VCaP (cell line): ENCODE measurements at regions not wholly inside any gene's neighbourhood (a gene's known extent, or its start where the extent isn't known, plus 50 kb on each side); places are given as distances from the start of the nearest gene placed in this dataset.

Source experiments
- H3K27ac ChIP-seq: fragments of 450-650 bp; 2 replicates; pipeline ENCODE4 v1.5.1; 2017
- CTCF ChIP-seq: fragments of 450-650 bp; conservative IDR thresholded peaks from 2 replicates; pipeline ENCODE4 v1.5.1; 2017; ENCODE audit warnings: mild to moderate bottlenecking, moderate library complexity

- H3K27ac ChIP-seq: no peak overlapping the region
- no peak for TF ChIP-seq CTCF
These were observed 379.2 kb upstream of the OR4E1 start for GRCh38 chr14:22052795-22053194.

DNA sequence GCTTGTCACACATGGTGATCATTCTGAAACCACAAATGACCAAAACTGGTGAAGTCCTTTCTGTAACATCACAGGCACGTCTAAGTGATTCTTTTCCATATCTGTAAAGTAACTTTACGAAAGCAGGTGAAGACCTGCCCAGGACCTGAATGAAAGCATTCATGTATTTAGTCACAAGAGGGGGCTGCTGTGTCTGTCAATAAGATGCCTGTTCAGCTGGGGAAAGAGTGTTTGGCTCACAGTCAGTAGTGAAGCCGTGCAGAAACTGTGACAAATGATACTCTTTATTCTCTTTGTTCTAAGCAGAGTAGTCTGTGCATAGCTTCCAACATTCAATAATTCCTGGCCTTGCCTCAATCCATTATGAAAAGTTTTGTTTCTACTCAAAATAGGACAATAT lies 373.5 kb upstream of the OR4E1 start:
- no peak overlapping the region for H3K27ac ChIP-seq
- peak; percentile 80 for TF ChIP-seq CTCF

- TF ChIP-seq CTCF: no peak
- H3K27ac ChIP-seq: no peak overlapping the region
These were observed 372.4 kb upstream of the OR4E1 start for GRCh38 chr14:22046063-22046462.

GRCh38 chr14:22044193-22044592 lies 370.6 kb upstream of the OR4E1 start:
- no peak overlapping the region for H3K27ac ChIP-seq
- TF ChIP-seq CTCF: no peak

DNA sequence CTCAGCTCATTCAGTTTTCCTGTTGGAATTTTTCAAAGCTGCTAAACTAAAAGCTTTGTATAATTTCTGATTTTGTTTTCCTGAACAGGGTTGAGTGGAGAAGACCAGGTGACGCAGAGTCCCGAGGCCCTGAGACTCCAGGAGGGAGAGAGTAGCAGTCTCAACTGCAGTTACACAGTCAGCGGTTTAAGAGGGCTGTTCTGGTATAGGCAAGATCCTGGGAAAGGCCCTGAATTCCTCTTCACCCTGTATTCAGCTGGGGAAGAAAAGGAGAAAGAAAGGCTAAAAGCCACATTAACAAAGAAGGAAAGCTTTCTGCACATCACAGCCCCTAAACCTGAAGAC lies 367.1 kb upstream of the OR4E1 start:
- TF ChIP-seq CTCF: no peak
- H3K27ac ChIP-seq: no peak overlapping the region

- peak; percentile 80 for TF ChIP-seq CTCF
- H3K27ac ChIP-seq: no peak overlapping the region
These were observed 366.5 kb upstream of the OR4E1 start for GRCh38 chr14:22039938-22040780.

GRCh38 chr14:22036541-22037239 lies 363.1 kb upstream of the OR4E1 start:
- TF ChIP-seq CTCF: no peak

More at GRCh38 chr14:22036541-22037239, 363.1 kb upstream of the OR4E1 start:
- H3K27ac ChIP-seq: no peak overlapping the region
